ENCODE measurements at regions not wholly inside any gene's neighbourhood (a gene's known extent, or its start where the extent isn't known, plus 50 kb on each side); places are given as distances from the start of the nearest gene placed in this dataset.

DNA sequence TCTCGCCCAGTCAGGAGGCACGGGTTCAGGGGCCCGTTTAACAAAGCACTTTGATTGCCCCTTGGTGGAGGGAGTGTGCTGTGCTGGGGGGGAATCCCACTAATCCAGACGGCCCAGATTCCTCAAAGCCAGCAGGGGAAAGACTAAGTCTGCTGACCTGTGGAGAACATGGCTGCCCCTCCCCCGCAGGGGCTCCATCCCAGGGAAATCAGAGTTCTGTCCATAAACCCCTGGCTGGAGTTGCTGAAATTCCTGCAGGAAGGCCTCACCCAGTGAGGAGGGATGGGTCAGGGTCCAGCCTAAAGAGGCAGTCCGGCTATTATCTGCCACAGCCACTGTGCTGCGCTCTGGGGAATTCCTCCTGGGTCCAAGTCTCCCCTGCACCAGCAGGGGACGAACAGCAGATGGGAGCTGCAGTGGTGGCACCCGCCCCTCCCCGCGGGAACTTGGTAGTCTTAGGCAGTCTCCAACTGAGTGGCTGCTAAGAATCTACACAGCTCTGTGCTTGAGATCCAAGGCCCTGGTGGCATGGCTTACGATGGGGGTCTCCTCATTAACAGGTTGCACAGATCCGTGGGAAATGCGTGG lies 174.0 kb upstream of the DAB2 start:
- Mint-ChIP-seq H3K4me1 (ENCODE audit: insufficient read depth, unreplicated experiment) (no peaks in the 10 kb centered on the region), H3K4me3 (ENCODE audit: unreplicated experiment) (no peak overlapping the region)
- no TSS peak for BruUV-seq (replicated peaks)

DNA sequence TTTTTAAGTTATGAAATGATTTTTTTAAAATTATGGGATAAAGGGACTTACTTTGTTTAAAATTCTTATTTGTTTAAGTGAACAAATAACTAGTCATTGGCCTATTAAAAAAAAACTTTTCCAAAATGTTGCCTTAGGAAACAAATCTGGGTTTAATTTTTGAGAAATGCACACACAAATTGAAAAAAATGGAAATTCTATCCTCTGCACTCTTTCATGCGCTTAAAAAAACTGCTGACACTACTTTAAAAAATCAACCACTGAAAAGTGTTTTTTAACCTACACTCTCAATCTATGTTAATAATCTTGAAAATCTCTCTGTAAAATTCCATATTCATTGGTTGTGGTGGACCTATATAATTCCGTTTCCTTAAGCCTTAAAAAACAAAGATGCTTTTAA lies 163.4 kb upstream of the DAB2 start:
- Mint-ChIP-seq H3K27ac (ENCODE audit: low read depth, unreplicated experiment) (no peak overlapping the region), H3K4me1 (ENCODE audit: insufficient read depth, unreplicated experiment) (no peaks in the 10 kb centered on the region), H3K4me3 (ENCODE audit: unreplicated experiment) (no peak overlapping the region), H3K27me3 (ENCODE audit: insufficient read depth, unreplicated experiment) (peaks cover 32% of the 10 kb centered on the region), H3K36me3 (ENCODE audit: insufficient read depth, unreplicated experiment) (no peaks in the 10 kb centered on the region), H3K9me3 (ENCODE audit: unreplicated experiment) (no peaks in the 10 kb centered on the region)
- CTCF ChIA-PET: interaction anchor here (1.0 to 2.0 kb wide), 3 partner anchors 8 to 1101 kb away, joined by 3 to 8 read pairs (median 3); no protein-coding TSS in a partner anchor
- DNase-seq (ENCODE audit: unreplicated experiment): no peak
- intact Hi-C loops (cut with micrococcal nuclease): no loop called here
- no TSS peak for BruUV-seq (replicated peaks)
- POLR2A ChIA-PET: interaction anchor here (0.7 to 1.0 kb wide), 2 partner anchors 16 to 578 kb away, joined by 3 read pairs; no protein-coding TSS in a partner anchor
- TF ChIP-seq, protein P1, sequence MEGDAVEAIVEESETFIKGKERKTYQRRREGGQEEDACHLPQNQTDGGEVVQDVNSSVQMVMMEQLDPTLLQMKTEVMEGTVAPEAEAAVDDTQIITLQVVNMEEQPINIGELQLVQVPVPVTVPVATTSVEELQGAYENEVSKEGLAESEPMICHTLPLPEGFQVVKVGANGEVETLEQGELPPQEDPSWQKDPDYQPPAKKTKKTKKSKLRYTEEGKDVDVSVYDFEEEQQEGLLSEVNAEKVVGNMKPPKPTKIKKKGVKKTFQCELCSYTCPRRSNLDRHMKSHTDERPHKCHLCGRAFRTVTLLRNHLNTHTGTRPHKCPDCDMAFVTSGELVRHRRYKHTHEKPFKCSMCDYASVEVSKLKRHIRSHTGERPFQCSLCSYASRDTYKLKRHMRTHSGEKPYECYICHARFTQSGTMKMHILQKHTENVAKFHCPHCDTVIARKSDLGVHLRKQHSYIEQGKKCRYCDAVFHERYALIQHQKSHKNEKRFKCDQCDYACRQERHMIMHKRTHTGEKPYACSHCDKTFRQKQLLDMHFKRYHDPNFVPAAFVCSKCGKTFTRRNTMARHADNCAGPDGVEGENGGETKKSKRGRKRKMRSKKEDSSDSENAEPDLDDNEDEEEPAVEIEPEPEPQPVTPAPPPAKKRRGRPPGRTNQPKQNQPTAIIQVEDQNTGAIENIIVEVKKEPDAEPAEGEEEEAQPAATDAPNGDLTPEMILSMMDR (IDR thresholded peaks at IDR 0.05; ENCODE audit: unreplicated experiment): no peak

More for the DNA sequence above, 174.0 kb upstream of the DAB2 start:
- TF ChIP-seq, protein P1 (IDR thresholded peaks at IDR 0.05; ENCODE audit: unreplicated experiment): no peak
- ChIA-PET CTCF (interaction anchor here (0.5 to 1.5 kb wide), 12 partner anchors 13 to 1101 kb away, joined by 3 to 7 read pairs (median 4); no protein-coding TSS in a partner anchor), POLR2A (interaction anchor here (0.6 kb wide), 1 partner anchor 1081 kb away, joined by 3 read pairs; the partner anchor contains the start of gene PTGER4)
- Mint-ChIP-seq H3K27ac (ENCODE audit: low read depth, unreplicated experiment) (no peak overlapping the region), H3K27me3 (ENCODE audit: insufficient read depth, unreplicated experiment) (peaks cover 29% of the 10 kb centered on the region), H3K9me3 (ENCODE audit: unreplicated experiment) (peaks cover 8% of the 10 kb centered on the region), H3K36me3 (ENCODE audit: insufficient read depth, unreplicated experiment) (no peaks in the 10 kb centered on the region)
- intact Hi-C loops (cut with micrococcal nuclease): loop anchor here (5.0 kb wide), 1 partner anchor 114 kb away; no protein-coding TSS in a partner anchor
- no peak for DNase-seq (ENCODE audit: unreplicated experiment)

- POLR2A ChIA-PET: interaction anchor here (0.7 to 1.0 kb wide), 2 partner anchors 16 to 578 kb away, joined by 3 read pairs; no protein-coding TSS in a partner anchor
- no peaks in the 10 kb centered on the region for H3K36me3 Mint-ChIP-seq (ENCODE audit: insufficient read depth, unreplicated experiment)
These were observed 162.9 kb upstream of the DAB2 start for GRCh38 chr5:39587675-39588074.

DNA sequence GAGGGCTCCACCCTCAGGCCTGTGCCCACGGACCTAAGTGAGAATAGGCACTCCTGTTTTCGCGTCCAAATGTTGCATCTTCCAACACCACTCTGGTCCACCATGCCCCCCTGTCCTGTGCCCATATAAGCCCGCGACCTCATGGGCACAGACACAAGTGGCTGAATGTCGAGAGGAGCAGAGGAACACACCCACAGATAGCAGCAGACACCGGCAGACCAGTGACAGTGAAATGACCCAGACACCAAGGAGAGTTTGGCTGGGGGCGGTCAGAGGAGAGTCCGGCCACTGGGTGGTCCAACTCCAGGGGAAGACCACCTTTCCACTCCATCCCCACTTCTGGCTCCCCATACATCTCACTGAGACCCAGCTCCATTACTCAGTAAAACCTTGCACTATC lies 161.4 kb upstream of the DAB2 start:
- Mint-ChIP-seq H3K27me3 (ENCODE audit: insufficient read depth, unreplicated experiment) (peaks cover 32% of the 10 kb centered on the region), H3K4me3 (ENCODE audit: unreplicated experiment) (no peak overlapping the region), H3K4me1 (ENCODE audit: insufficient read depth, unreplicated experiment) (peaks cover 2% of the 10 kb centered on the region), H3K9me3 (ENCODE audit: unreplicated experiment) (no peaks in the 10 kb centered on the region), H3K36me3 (ENCODE audit: insufficient read depth, unreplicated experiment) (no peaks in the 10 kb centered on the region), H3K27ac (ENCODE audit: low read depth, unreplicated experiment) (no peak overlapping the region)
- intact Hi-C loops (cut with micrococcal nuclease): no loop called here
- TF ChIP-seq, protein P1 (IDR thresholded peaks at IDR 0.05; ENCODE audit: unreplicated experiment): no peak
- DNase-seq (ENCODE audit: unreplicated experiment): no peak
- ChIA-PET POLR2A (no interaction called here), CTCF (interaction anchor here (0.9 to 1.1 kb wide), 2 partner anchors 13 to 16 kb away, joined by 3 read pairs; no protein-coding TSS in a partner anchor)
- BruUV-seq (replicated peaks): no TSS peak

More at GRCh38 chr5:39587675-39588074, 162.9 kb upstream of the DAB2 start:
- DNase-seq (ENCODE audit: unreplicated experiment): no peak
- H3K4me1 Mint-ChIP-seq (ENCODE audit: insufficient read depth, unreplicated experiment): no peaks in the 10 kb centered on the region
- intact Hi-C loops (cut with micrococcal nuclease): no loop called here
- no peaks in the 10 kb centered on the region for H3K9me3 Mint-ChIP-seq (ENCODE audit: unreplicated experiment)
- H3K27ac Mint-ChIP-seq (ENCODE audit: low read depth, unreplicated experiment): no peak overlapping the region
- CTCF ChIA-PET: interaction anchor here (1.0 to 2.0 kb wide), 2 partner anchors 8 to 1101 kb away, joined by 3 to 8 read pairs; no protein-coding TSS in a partner anchor
- no peak overlapping the region for H3K4me3 Mint-ChIP-seq (ENCODE audit: unreplicated experiment)
- H3K27me3 Mint-ChIP-seq (ENCODE audit: insufficient read depth, unreplicated experiment): peaks cover 32% of the 10 kb centered on the region
- TF ChIP-seq, protein P1 (IDR thresholded peaks at IDR 0.05; ENCODE audit: unreplicated experiment): no peak
- no TSS peak for BruUV-seq (replicated peaks)

Measured in MCF 10A (cell line).